Smooth muscle cell (in vitro differentiated cells): ENCODE measurements at regions not wholly inside any gene's neighbourhood (a gene's known extent, or its start where the extent isn't known, plus 50 kb on each side); places are given as distances from the start of the nearest gene placed in this dataset.

Source experiments
- DNase-seq: peaks from one replicate; lab custom pipeline; 2025; ENCODE audit not compliant: unreplicated experiment; lab: John Stamatoyannopoulos, UW
- H2AFZ ChIP-seq: fragments of 200-600 bp; sonication (generic); 2 replicates; pipeline ENCODE4 v1.6.0; 2016; ENCODE audit warnings: antibody characterized with exemption, low read depth, mild to moderate bottlenecking
- H3F3A ChIP-seq: fragments of 200-600 bp; sonication (generic); 2 replicates; pipeline ENCODE4 v1.6.0; 2017; ENCODE audit warnings: antibody characterized with exemption, low read depth
- H3K27ac ChIP-seq: fragments of 200-600 bp; sonication (generic); 2 replicates; pipeline ENCODE4 v1.5.1; 2016; ENCODE audit warnings: low read depth, mild to moderate bottlenecking
- H3K27me3 ChIP-seq: fragments of 200-600 bp; sonication (generic); 2 replicates; pipeline ENCODE4 v1.6.1; 2016; ENCODE audit warnings: low read depth, mild to moderate bottlenecking
- H3K36me3 ChIP-seq: fragments of 200-600 bp; sonication (generic); 2 replicates; pipeline ENCODE4 v1.5.1; 2016; ENCODE audit warnings: low read depth
- H3K4me1 ChIP-seq: fragments of 200-600 bp; sonication (generic); 2 replicates; pipeline ENCODE4 v1.5.1; 2016; ENCODE audit warnings: low read depth
- H3K4me2 ChIP-seq: fragments of 200-600 bp; sonication (generic); 2 replicates; pipeline ENCODE4 v1.6.0; 2016; ENCODE audit warnings: mild to moderate bottlenecking
- H3K4me3 ChIP-seq: fragments of 200-600 bp; sonication (generic); 2 replicates; pipeline ENCODE4 v1.5.1; 2016; ENCODE audit warnings: mild to moderate bottlenecking
- H3K79me2 ChIP-seq: fragments of 200-600 bp; sonication (generic); 2 replicates; pipeline ENCODE4 v1.6.0; 2016; ENCODE audit warnings: low read depth, mild to moderate bottlenecking
- H3K9ac ChIP-seq: fragments of 200-600 bp; sonication (generic); 2 replicates; pipeline ENCODE4 v1.6.0; 2016; ENCODE audit warnings: low read depth
- H3K9me3 ChIP-seq: fragments of 200-600 bp; sonication (generic); replicated peaks from 2 replicates; pipeline ENCODE4 v1.5.1; 2016; ENCODE audit warnings: low read depth
- H4K20me1 ChIP-seq: fragments of 200-600 bp; sonication (generic); 2 replicates; pipeline ENCODE4 v1.6.0; 2016; ENCODE audit warnings: low read depth
- CTCF ChIP-seq: fragments of 200-600 bp; sonication (generic); IDR thresholded peaks from 2 replicates; pipeline ENCODE4 v1.5.1; 2017; ENCODE audit warnings: borderline replicate concordance, mild to moderate bottlenecking, antibody characterized with exemption; ENCODE audit not compliant: insufficient read depth, poor library complexity, severe bottlenecking
- WGBS: methylation state at CpG from one replicate; pipeline ENCODE4 v1.1.7; 2016; ENCODE audit warnings: low lambda C conversion rate; 5-methylcytosine and 5-hydroxymethylcytosine counted together

DNA sequence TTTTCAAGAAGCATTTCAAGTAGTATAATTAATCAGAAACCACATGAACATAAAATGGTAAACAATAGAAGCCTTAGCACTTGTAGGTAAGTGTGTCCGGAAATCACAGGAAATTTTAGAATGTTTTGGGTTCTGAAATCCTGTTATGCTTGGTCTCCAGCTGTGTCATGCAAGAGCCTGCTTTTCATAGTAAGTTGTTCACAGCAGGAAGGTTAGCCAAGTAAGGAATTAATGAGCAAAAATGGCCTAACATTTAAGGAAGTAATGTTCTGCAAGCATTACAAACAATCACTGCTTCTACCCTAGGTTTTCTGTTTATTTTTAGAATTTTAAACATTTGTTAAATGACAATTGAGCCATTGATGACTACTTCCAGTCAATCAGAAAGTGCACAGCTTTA is 669.5 kb downstream of the SLCO4C1 start:
- 61% methylated on average over 1 of the region's 1 CpG for WGBS
- H3K4me1 ChIP-seq = no peaks in the 10 kb centered on the region

DNA sequence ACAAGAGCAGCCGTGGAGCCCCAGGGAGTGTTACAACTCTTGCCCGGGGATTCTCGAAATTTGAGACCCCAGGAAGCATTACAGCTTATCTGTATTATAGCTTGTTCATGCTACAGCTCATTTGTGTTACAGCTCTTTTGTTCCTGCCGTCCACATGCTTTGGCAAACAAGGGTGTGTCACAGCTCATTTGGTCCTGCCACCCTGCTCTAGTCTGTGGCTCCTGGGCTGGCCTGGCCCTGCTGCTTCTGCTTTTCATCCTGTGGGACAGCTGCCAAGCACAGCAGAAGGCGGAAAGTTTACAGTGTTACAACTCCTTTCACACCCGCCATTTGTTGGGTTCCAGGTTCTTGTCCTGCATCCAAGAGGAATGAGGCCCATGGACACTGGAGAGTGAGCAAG is 685.0 kb downstream of the SLCO4C1 start:
- Histone ChIP-seq H3K27ac (no peak overlapping the region), H4K20me1 (no peaks in the 10 kb centered on the region), H2AFZ (no peak overlapping the region), H3K27me3 (no peaks in the 10 kb centered on the region), H3K9me3 (no peaks in the 10 kb centered on the region), H3K36me3 (no peaks in the 10 kb centered on the region), H3K4me3 (no peak overlapping the region), H3F3A (no peaks in the 10 kb centered on the region), H3K9ac (no peak overlapping the region), H3K4me2 (no peak overlapping the region), H3K79me2 (no peaks in the 10 kb centered on the region), H3K4me1 (no peaks in the 10 kb centered on the region)
- DNase-seq = no peak
- no peak for TF ChIP-seq CTCF
- 82% methylated on average over 6 of the region's 6 CpGs for WGBS

More for the DNA sequence above, 669.5 kb downstream of the SLCO4C1 start:
- Histone ChIP-seq H3K4me3 (no peak overlapping the region), H3K27ac (no peak overlapping the region), H3K4me2 (no peak overlapping the region), H3F3A (no peaks in the 10 kb centered on the region), H3K36me3 (no peaks in the 10 kb centered on the region), H3K27me3 (no peaks in the 10 kb centered on the region), H3K79me2 (no peaks in the 10 kb centered on the region), H3K9me3 (no peaks in the 10 kb centered on the region), H2AFZ (no peak overlapping the region), H3K9ac (no peak overlapping the region), H4K20me1 (no peaks in the 10 kb centered on the region)
- no peak for DNase-seq
- TF ChIP-seq CTCF = no peak

DNA sequence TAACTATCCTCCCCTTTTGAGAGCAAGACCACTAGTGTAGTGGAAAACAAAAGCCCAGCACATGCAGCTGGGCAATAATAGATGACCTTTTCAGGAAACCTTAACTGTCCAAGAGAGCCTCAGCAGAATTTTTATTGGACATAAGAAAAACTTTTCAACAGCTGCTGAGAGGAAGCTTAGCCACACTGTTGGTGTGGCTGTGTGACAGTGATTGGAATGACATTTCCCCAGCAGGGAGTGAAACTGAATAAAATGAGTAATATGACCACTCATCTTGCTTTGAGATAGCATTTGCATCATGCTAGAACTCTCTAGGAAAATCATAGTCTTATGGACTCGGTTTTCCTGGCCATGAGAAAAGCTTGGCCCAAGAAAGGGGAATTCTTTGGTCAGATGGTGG is 687.8 kb downstream of the SLCO4C1 start:
- Histone ChIP-seq H3K36me3 (no peaks in the 10 kb centered on the region), H3F3A (no peaks in the 10 kb centered on the region), H4K20me1 (no peaks in the 10 kb centered on the region), H3K4me1 (no peaks in the 10 kb centered on the region), H3K79me2 (no peaks in the 10 kb centered on the region), H2AFZ (no peak overlapping the region), H3K9me3 (no peaks in the 10 kb centered on the region), H3K27me3 (no peaks in the 10 kb centered on the region), H3K9ac (no peak overlapping the region), H3K4me3 (no peak overlapping the region), H3K27ac (no peak overlapping the region), H3K4me2 (no peak overlapping the region)
- TF ChIP-seq CTCF = no peak
- DNase-seq = no peak
- WGBS = 76% methylated on average over 1 of the region's 1 CpG

DNA sequence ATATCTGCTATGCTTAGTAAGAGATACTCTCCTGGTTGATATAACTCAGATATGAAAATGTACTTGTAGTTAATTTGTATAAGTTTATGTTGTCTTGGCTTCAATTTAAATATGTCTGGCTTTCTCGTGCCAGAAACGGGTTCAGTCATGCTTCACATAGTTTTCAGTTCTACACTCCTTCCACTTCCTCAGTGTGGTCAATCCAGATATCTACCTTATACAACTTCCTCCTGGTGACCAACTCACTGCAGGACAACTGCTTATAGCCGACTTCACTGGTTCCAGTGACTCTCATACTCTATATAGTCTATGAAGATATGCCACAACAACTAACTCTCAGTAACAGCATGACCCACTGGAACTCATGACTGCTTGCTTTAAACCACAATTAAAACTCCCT is 690.4 kb downstream of the SLCO4C1 start:
- Histone ChIP-seq H3K27ac (no peak overlapping the region), H2AFZ (no peak overlapping the region), H4K20me1 (no peaks in the 10 kb centered on the region), H3K4me1 (no peaks in the 10 kb centered on the region), H3K4me2 (no peak overlapping the region), H3K4me3 (no peak overlapping the region), H3F3A (no peaks in the 10 kb centered on the region), H3K36me3 (no peaks in the 10 kb centered on the region), H3K79me2 (no peaks in the 10 kb centered on the region), H3K9me3 (no peaks in the 10 kb centered on the region), H3K27me3 (no peaks in the 10 kb centered on the region), H3K9ac (no peak overlapping the region)
- DNase-seq = no peak
- WGBS = 76% methylated on average over 3 of the region's 3 CpGs
- no peak for TF ChIP-seq CTCF
